Ascending aorta (tissue), 2 donors: ENCODE measurements at regions not wholly inside any gene's neighbourhood (a gene's known extent, or its start where the extent isn't known, plus 50 kb on each side); places are given as distances from the start of the nearest gene placed in this dataset.

Experiments used
- DNase-seq, 2 donors: peaks; one replicate each; pipeline ENCODE4 v3.0.0-alpha.2; 2019; ENCODE audit warnings: low spot score in 2 of 2
- H3K27ac ChIP-seq, 2 donors: fragments of 200-600 bp; sonication (generic); one replicate each; pipeline ENCODE4 v1.5.1; 2016 to 2017; ENCODE audit warnings: mild to moderate bottlenecking in 1 of 2
- H3K27me3 ChIP-seq: fragments of 200-600 bp; sonication (generic); one replicate; pipeline ENCODE4 v1.5.1; 2017
- H3K36me3 ChIP-seq, 2 donors: fragments of 200-600 bp; sonication (generic); one replicate each; pipeline ENCODE4 v1.5.1; 2016
- H3K4me1 ChIP-seq, 2 donors: fragments of 200-600 bp; sonication (generic); one replicate each; pipeline ENCODE4 v1.5.1; 2016 to 2017; ENCODE audit warnings: mild to moderate bottlenecking in 1 of 2
- H3K4me3 ChIP-seq, 2 donors: fragments of 200-600 bp; sonication (generic); one replicate each; pipeline ENCODE4 v1.5.1; 2016 to 2017; ENCODE audit warnings: mild to moderate bottlenecking in 1 of 2
- H3K9me3 ChIP-seq, 2 donors: fragments of 200-600 bp; sonication (generic); one replicate each; pipeline ENCODE4 v1.5.1; 2016
- intact Hi-C: fragments of 100-400 bp; cut with DNase I; formaldehyde crosslinking; loops from one replicate; pipeline ENCODE4 v1.15.1; 2023
- TF ChIP-seq, protein P1 (sequence below), 3 experiments: fragments of 200-600 bp in 2 of 3; fragments of 450-650 bp in 1 of 3; sonication (generic) in 2 of 3; IDR thresholded peaks; one replicate each; pipeline ENCODE4 v1.5.1; 2016 to 2019; ENCODE audit warnings: antibody characterized with exemption in 3 of 3, mild to moderate bottlenecking in 1 of 3, moderate library complexity in 1 of 3

DNA sequence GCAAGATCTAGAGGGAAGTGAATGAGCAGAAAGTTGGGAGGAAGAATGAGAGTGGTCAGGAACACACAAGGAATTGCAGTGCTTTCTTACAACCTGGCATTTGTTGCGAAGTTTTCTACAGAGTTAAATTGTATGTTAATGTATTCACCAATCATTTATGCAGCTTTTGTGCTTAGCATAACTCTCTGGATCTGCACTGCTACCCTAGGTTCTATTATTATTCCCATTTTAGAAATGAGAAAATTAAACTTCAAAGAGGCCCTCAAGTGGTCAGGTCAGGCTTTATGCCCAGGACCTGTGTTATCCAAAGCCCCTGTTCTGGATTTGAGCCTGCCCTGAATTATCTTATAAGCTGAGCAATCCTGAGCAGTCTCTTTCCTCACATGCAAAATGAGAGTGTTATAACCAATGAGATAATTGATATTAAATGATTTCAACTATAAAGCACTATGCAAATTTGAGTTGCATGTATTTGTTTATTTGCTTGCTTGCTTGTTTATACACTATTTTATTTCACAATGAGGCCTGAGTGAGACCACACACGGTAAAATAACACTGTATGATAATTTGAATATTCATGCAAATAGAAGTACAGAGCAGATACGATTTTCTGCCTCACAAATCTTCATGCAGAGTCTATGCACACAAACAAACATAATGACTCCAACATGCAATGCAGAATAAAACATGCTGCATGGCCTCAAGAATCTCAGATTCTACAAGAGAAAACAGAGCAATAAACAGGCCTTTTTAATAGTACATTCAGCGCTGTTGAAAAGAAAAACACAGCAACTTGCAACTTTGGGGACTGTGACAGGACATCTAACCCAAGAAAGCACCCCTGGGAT is 323.0 kb downstream of the PLPP3 start:
- H3K4me3 ChIP-seq, result no peak overlapping the region
- H3K9me3 ChIP-seq, result peaks cover 5% of the 10 kb centered on the region in 2 donors
- no peaks in the 10 kb centered on the region for H3K27me3 ChIP-seq
- TF ChIP-seq, protein P1, sequence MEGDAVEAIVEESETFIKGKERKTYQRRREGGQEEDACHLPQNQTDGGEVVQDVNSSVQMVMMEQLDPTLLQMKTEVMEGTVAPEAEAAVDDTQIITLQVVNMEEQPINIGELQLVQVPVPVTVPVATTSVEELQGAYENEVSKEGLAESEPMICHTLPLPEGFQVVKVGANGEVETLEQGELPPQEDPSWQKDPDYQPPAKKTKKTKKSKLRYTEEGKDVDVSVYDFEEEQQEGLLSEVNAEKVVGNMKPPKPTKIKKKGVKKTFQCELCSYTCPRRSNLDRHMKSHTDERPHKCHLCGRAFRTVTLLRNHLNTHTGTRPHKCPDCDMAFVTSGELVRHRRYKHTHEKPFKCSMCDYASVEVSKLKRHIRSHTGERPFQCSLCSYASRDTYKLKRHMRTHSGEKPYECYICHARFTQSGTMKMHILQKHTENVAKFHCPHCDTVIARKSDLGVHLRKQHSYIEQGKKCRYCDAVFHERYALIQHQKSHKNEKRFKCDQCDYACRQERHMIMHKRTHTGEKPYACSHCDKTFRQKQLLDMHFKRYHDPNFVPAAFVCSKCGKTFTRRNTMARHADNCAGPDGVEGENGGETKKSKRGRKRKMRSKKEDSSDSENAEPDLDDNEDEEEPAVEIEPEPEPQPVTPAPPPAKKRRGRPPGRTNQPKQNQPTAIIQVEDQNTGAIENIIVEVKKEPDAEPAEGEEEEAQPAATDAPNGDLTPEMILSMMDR (IDR thresholded peaks at IDR 0.05), result no peak
- DNase-seq, result no peak
- peaks cover 9 to 14% of the 10 kb centered on the region in 2 donors for H3K4me1 ChIP-seq
- no peaks in the 10 kb centered on the region for H3K36me3 ChIP-seq
- intact Hi-C loops, result loop anchor here (5.0 kb wide), 1 partner anchor 184 kb away; no protein-coding TSS in a partner anchor
- H3K27ac ChIP-seq, result peak overlapping the region in 1 of 2 donors; percentile 68

DNA sequence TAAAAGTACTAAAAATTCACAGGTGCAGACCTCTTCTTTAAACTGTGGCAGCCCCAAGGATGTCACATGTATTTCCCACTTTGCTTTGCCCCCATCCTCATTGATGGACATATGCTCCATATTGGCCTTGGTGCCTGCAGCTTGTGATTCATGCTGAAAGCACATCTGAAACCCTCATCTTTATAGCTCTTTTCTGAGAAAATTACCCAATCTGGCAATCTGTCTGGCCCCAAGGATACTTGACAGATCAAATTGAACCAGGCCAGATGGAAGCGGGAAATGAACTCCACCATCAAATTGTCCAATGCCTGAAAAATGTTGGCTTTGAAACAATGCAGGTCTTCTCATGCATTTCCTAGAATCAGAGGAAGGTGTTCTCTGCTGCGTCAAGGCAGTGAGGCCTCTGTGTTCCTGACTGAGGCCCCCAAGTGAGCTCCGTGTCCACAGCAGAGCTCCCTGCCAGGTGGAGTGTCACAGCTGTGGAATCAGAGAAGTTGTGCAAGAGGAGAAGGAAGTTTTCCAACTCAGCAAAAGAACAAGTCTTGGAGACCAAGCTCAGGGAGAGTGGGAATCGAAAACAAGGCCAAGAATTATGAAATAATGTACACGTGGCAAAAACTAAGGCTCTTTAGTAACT is 323.7 kb downstream of the PLPP3 start:
- Histone ChIP-seq H3K4me1 (peaks cover 9 to 14% of the 10 kb centered on the region in 2 donors), H3K4me3 (no peak overlapping the region), H3K27me3 (no peaks in the 10 kb centered on the region), H3K27ac (peak overlapping the region; percentile 34 to 68), H3K9me3 (peaks cover 5% of the 10 kb centered on the region in 2 donors), H3K36me3 (no peaks in the 10 kb centered on the region)
- TF ChIP-seq, protein P1 (IDR thresholded peaks at IDR 0.05), result no peak
- intact Hi-C loops, result loop anchor here (5.0 kb wide), 1 partner anchor 183 kb away; no protein-coding TSS in a partner anchor
- peak; percentile 55 to 91 for DNase-seq

DNA sequence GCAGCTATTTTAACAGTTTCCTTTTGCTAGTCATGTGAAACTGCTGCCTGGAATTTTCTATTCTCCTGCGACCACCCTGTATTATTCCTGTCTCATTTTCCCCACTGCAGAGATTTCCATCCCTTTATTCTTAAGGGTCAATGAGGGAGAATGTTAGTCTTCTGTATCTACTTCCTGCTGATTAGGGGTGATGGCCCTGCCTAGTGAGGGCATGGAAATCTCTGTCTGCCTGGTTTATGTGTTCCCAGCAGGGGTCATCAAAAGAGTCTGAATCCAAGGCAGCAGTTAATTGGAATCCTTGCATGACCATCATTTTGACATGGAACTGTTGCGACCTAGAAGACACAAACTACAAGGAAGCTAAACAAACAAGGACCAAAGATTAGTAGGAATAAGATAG is 325.2 kb downstream of the PLPP3 start:
- TF ChIP-seq, protein P1 (IDR thresholded peaks at IDR 0.05), result no peak
- H3K9me3 ChIP-seq, result no peaks in the 10 kb centered on the region

DNA sequence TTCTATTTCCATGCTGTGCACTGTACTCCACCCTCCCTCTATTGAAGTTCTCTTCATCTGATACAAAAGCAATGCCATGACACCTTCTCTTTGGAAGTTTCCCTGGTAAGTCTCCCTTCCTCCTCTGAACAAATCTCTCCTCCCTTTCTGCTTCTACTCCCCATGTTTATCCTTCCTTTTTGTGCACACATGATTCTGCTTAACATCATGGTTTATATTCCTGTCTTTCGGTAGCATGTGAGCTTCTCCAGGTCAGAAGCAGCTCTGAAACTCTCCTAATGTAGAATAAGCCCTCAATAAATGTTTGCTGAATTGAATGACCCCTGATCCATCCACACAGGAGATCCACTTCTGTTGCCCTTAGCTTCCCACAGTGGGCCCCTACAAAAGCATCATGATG is 328.6 kb downstream of the PLPP3 start:
- TF ChIP-seq, protein P1 (IDR thresholded peaks at IDR 0.05), result no peak
- no peak for DNase-seq
- Histone ChIP-seq H3K4me1 (peaks cover 0 to 5% of the 10 kb centered on the region in 2 donors), H3K27me3 (no peaks in the 10 kb centered on the region), H3K36me3 (no peaks in the 10 kb centered on the region), H3K4me3 (no peak overlapping the region), H3K9me3 (no peaks in the 10 kb centered on the region), H3K27ac (no peak overlapping the region)
- intact Hi-C loops, result no loop called here

More for the DNA sequence above, 325.2 kb downstream of the PLPP3 start:
- no peak for DNase-seq
- Histone ChIP-seq H3K27ac (no peak overlapping the region), H3K4me1 (peaks cover 9 to 14% of the 10 kb centered on the region in 2 donors), H3K36me3 (no peaks in the 10 kb centered on the region), H3K4me3 (no peak overlapping the region), H3K27me3 (no peaks in the 10 kb centered on the region)
- intact Hi-C loops, result no loop called here

DNA sequence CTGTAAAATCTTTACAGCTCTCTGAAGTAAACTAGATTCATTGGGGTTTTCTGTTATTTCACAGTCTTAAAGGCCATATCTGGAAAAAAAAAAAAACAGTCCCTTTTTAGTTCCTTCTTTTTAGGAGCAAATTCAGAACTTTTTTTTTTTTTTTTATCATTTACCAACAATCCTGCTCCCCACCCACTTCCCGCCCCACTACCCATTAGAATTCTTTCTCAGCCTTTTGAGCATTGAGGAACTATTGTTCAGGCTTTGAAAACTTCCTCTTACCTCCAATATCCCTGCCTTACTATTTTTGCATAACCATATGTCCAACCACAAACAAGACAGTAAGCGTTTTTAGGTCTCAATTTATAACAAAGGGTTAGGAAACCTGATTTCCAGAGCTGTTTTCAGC is 330.1 kb downstream of the PLPP3 start:
- no peak for DNase-seq
- Histone ChIP-seq H3K4me1 (no peaks in the 10 kb centered on the region), H3K27me3 (no peaks in the 10 kb centered on the region), H3K4me3 (no peak overlapping the region), H3K9me3 (no peaks in the 10 kb centered on the region), H3K27ac (no peak overlapping the region), H3K36me3 (no peaks in the 10 kb centered on the region)
- TF ChIP-seq, protein P1 (IDR thresholded peaks at IDR 0.05), result no peak
- intact Hi-C loops, result no loop called here
